WTC11 (cell line): ENCODE measurements at regions not wholly inside any gene's neighbourhood (a gene's known extent, or its start where the extent isn't known, plus 50 kb on each side); places are given as distances from the start of the nearest gene placed in this dataset.
A peak's percentile ranks its signal among the peaks of the same experiment; 100 is the strongest.

Source experiments
- ATAC-seq: fragments of 200-7000 bp; cut with Tn5 transposase; 2 replicates; pipeline ENCODE4 v1.10.0; 2021; ENCODE audit warnings: mild to moderate bottlenecking, moderate library complexity
- CTCF ChIA-PET: fragments of 300-600 bp; sonication (Branson Sonifier 250); formaldehyde crosslinking; loops from one replicate; lab custom pipeline; 2021; ENCODE audit warnings: antibody characterized with exemption; lab: Charles Lee
- POLR2A ChIA-PET: fragments of 350-600 bp; sonication (Branson Sonifier 250); formaldehyde crosslinking; loops from one replicate; lab custom pipeline; 2021; ENCODE audit warnings: antibody characterized with exemption; lab: Charles Lee
- DNase-seq: peaks from one replicate; pipeline ENCODE4 v3.0.0; 2021; ENCODE audit warnings: low spot score
- H3K27ac Mint-ChIP-seq: 2 replicates; pipeline ENCODE4 v1.8.0; 2021; ENCODE audit warnings: mixed read lengths
- H3K27me3 Mint-ChIP-seq: 2 replicates; pipeline ENCODE4 v1.8.0; 2021; ENCODE audit warnings: low read depth, mild to moderate bottlenecking, moderate library complexity, mixed read lengths
- H3K36me3 Mint-ChIP-seq: 2 replicates; pipeline ENCODE4 v1.8.0; 2021; ENCODE audit warnings: mixed read lengths
- H3K4me1 Mint-ChIP-seq: 2 replicates; pipeline ENCODE4 v1.8.0; 2022; ENCODE audit warnings: mixed read lengths
- H3K4me3 Mint-ChIP-seq: 2 replicates; pipeline ENCODE4 v1.8.0; 2021; ENCODE audit warnings: mild to moderate bottlenecking, moderate library complexity, mixed read lengths
- H3K9me3 Mint-ChIP-seq: 2 replicates; pipeline ENCODE4 v1.8.0; 2021; ENCODE audit warnings: mixed read lengths
- AR ChIP-seq: fragments of 250-450 bp; sonication (Bioruptor Pico); IDR thresholded peaks from 2 replicates; pipeline ENCODE4 v1.9.0; 2021; ENCODE audit warnings: mild to moderate bottlenecking
- ARID4B ChIP-seq: sonication (generic); formaldehyde crosslinking; IDR thresholded peaks from 2 replicates; pipeline ENCODE4 v1.8.0; 2023; ENCODE audit warnings: missing genetic modification reagents, mild to moderate bottlenecking, borderline replicate concordance
- E2F4 ChIP-seq: sonication (generic); formaldehyde crosslinking; IDR thresholded peaks from 2 replicates; pipeline ENCODE4 v1.8.1; 2022; ENCODE audit warnings: low read depth, mild to moderate bottlenecking, moderate library complexity, missing genetic modification reagents, borderline replicate concordance
- NFATC4 ChIP-seq: fragments of 250-450 bp; sonication (Bioruptor Pico); IDR thresholded peaks from 2 replicates; pipeline ENCODE4 v1.9.0; 2021; ENCODE audit warnings: mild to moderate bottlenecking
- NFYB ChIP-seq: sonication (generic); formaldehyde crosslinking; conservative IDR thresholded peaks from 2 replicates; pipeline ENCODE4 v1.8.0; 2022; ENCODE audit warnings: low read depth, missing genetic modification reagents
- PRRX2 ChIP-seq: fragments of 250-450 bp; sonication (Bioruptor Pico); IDR thresholded peaks from 2 replicates; pipeline ENCODE4 v1.8.0; 2021; ENCODE audit warnings: mild to moderate bottlenecking
- RELA ChIP-seq: sonication (generic); formaldehyde crosslinking; IDR thresholded peaks from 2 replicates; pipeline ENCODE4 v1.8.1; 2022; ENCODE audit warnings: missing genetic modification reagents, mild to moderate bottlenecking, borderline replicate concordance
- TCF7 ChIP-seq: sonication (generic); formaldehyde crosslinking; IDR thresholded peaks from 2 replicates; pipeline ENCODE4 v1.8.0; 2022; ENCODE audit warnings: mild to moderate bottlenecking, low read depth, missing genetic modification reagents, moderate library complexity
- ZBTB21 ChIP-seq: sonication (generic); formaldehyde crosslinking; IDR thresholded peaks from 2 replicates; pipeline ENCODE4 v1.8.1; 2023; ENCODE audit warnings: mild to moderate bottlenecking, missing genetic modification reagents, borderline replicate concordance
- ZNF671 ChIP-seq: fragments of 250-450 bp; sonication (Bioruptor Pico); IDR thresholded peaks from 2 replicates; pipeline ENCODE4 v1.8.0; 2021; ENCODE audit warnings: mild to moderate bottlenecking
- TF ChIP-seq, protein P1 (sequence below): fragments of 250-450 bp; sonication (Bioruptor Pico); IDR thresholded peaks from 2 replicates; pipeline ENCODE4 v1.9.0; 2021; ENCODE audit warnings: mild to moderate bottlenecking, borderline replicate concordance
- TF ChIP-seq, protein P2 (sequence below): fragments of 250-450 bp; sonication (Bioruptor Pico); IDR thresholded peaks from 2 replicates; pipeline ENCODE4 v1.8.0; 2021; ENCODE audit warnings: mild to moderate bottlenecking

- TF ChIP-seq AR (CRISPR knock-in tag) (peak; percentile 99), E2F4 (no peak), PRRX2 (peak; percentile 98), ZBTB21 (CRISPR knock-in tag) (no peak)
- TF ChIP-seq, protein P1, sequence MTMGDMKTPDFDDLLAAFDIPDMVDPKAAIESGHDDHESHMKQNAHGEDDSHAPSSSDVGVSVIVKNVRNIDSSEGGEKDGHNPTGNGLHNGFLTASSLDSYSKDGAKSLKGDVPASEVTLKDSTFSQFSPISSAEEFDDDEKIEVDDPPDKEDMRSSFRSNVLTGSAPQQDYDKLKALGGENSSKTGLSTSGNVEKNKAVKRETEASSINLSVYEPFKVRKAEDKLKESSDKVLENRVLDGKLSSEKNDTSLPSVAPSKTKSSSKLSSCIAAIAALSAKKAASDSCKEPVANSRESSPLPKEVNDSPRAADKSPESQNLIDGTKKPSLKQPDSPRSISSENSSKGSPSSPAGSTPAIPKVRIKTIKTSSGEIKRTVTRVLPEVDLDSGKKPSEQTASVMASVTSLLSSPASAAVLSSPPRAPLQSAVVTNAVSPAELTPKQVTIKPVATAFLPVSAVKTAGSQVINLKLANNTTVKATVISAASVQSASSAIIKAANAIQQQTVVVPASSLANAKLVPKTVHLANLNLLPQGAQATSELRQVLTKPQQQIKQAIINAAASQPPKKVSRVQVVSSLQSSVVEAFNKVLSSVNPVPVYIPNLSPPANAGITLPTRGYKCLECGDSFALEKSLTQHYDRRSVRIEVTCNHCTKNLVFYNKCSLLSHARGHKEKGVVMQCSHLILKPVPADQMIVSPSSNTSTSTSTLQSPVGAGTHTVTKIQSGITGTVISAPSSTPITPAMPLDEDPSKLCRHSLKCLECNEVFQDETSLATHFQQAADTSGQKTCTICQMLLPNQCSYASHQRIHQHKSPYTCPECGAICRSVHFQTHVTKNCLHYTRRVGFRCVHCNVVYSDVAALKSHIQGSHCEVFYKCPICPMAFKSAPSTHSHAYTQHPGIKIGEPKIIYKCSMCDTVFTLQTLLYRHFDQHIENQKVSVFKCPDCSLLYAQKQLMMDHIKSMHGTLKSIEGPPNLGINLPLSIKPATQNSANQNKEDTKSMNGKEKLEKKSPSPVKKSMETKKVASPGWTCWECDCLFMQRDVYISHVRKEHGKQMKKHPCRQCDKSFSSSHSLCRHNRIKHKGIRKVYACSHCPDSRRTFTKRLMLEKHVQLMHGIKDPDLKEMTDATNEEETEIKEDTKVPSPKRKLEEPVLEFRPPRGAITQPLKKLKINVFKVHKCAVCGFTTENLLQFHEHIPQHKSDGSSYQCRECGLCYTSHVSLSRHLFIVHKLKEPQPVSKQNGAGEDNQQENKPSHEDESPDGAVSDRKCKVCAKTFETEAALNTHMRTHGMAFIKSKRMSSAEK (CRISPR knock-in tag) = peak; percentile 99
These were observed 71.5 kb downstream of the HFE start (continued) for GRCh38 chr6:26158581-26159356.

DNA sequence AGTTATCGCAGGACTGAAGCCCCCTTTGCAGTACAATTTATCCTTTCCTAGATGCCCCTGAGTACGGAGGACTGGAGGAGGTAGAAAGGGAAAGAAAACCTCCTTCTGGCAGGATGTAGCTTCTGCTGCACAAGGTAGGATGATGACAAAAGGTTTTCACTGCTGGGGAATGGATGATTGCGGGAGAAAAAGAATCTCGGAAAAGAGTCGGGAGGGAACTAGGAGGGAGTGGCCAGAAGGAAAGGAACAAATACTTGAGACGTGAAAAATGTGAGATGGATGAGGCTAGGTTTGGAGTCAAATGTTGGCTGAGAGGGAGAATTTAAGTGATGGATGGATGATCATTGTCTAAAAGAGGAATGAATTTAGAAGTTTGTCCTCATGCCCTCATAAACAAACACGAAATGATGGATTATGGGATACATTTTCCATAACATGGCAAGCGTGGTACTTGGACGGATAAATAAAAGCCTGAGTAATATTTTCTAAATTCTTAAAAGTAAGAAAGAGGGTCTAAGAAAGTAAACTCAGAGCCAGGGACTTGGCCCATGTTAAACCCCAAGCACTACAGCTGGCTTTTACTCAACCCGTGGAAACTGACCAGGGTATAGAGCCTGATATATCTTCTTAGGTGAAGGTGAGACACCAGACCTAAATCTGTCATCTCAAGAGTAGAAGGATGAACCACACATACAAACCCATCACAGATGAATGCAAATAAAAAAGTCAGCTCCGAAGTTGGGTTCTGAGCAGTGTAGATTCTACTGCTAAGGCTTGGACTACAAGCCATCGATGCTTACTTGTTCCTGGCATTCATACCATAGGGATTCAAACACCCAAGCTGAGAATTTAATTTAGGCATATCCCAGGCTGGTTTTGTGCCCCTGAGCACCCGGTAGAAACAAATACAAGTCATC lies 72.4 kb downstream of the HFE start:
- H3K27me3 Mint-ChIP-seq = peaks cover 3% of the 10 kb centered on the region; the same call in 1 of the 2 replicates
- H3K9me3 Mint-ChIP-seq = no peaks in the 10 kb centered on the region
- peak overlapping the region; percentile 84 for H3K4me3 Mint-ChIP-seq
- peaks cover 16% of the 10 kb centered on the region for H3K36me3 Mint-ChIP-seq
- peak overlapping the region; percentile 89 for H3K27ac Mint-ChIP-seq
- POLR2A ChIA-PET = interaction anchor here (0.5 to 8.3 kb wide), 35 partner anchors 9 to 1712 kb away, joined by 3 to 563 read pairs (median 7); partner anchors contain the start of gene HFE
- DNase-seq (no peak), ATAC-seq (no peak)
- H3K4me1 Mint-ChIP-seq = peaks cover 27% of the 10 kb centered on the region
- CTCF ChIA-PET = interaction anchor here (0.6 to 1.2 kb wide), 4 partner anchors 16 to 61 kb away, joined by 3 to 4 read pairs (median 3); a partner anchor contains a TSS
- 0 out of 2 replicates have a peak, but pooled peaks have one; percentile 50 for TF ChIP-seq NFATC4 (CRISPR knock-in tag)
- peak; percentile 81; the same call in 1 of the 2 replicates for TF ChIP-seq ZNF671 (CRISPR knock-in tag)
- TF ChIP-seq RELA (CRISPR knock-in tag) = no peak
- peak; percentile 56 for TF ChIP-seq PRRX2
- peak; percentile 53; the same call in 1 of the 2 replicates for TF ChIP-seq AR (CRISPR knock-in tag)
- TF ChIP-seq TCF7 (CRISPR knock-in tag) = no peak
- TF ChIP-seq, protein P2, sequence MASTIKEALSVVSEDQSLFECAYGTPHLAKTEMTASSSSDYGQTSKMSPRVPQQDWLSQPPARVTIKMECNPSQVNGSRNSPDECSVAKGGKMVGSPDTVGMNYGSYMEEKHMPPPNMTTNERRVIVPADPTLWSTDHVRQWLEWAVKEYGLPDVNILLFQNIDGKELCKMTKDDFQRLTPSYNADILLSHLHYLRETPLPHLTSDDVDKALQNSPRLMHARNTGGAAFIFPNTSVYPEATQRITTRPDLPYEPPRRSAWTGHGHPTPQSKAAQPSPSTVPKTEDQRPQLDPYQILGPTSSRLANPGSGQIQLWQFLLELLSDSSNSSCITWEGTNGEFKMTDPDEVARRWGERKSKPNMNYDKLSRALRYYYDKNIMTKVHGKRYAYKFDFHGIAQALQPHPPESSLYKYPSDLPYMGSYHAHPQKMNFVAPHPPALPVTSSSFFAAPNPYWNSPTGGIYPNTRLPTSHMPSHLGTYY = peak; percentile 50; the same call in 1 of the 2 replicates
- no peak for TF ChIP-seq ARID4B
- TF ChIP-seq NFYB (CRISPR knock-in tag) = no peak
